GM12872 (cell line): ENCODE measurements at regions not wholly inside any gene's neighbourhood (a gene's known extent, or its start where the extent isn't known, plus 50 kb on each side); places are given as distances from the start of the nearest gene placed in this dataset.

Experiments used
- TF ChIP-seq, protein P1 (sequence below): IDR thresholded peaks from 3 replicates; pipeline ENCODE4 v1.5.1; 2011; ENCODE audit warnings: low read depth, mild to moderate bottlenecking, low read length, moderate library complexity; ENCODE audit not compliant: insufficient read depth

- TF ChIP-seq, protein P1, sequence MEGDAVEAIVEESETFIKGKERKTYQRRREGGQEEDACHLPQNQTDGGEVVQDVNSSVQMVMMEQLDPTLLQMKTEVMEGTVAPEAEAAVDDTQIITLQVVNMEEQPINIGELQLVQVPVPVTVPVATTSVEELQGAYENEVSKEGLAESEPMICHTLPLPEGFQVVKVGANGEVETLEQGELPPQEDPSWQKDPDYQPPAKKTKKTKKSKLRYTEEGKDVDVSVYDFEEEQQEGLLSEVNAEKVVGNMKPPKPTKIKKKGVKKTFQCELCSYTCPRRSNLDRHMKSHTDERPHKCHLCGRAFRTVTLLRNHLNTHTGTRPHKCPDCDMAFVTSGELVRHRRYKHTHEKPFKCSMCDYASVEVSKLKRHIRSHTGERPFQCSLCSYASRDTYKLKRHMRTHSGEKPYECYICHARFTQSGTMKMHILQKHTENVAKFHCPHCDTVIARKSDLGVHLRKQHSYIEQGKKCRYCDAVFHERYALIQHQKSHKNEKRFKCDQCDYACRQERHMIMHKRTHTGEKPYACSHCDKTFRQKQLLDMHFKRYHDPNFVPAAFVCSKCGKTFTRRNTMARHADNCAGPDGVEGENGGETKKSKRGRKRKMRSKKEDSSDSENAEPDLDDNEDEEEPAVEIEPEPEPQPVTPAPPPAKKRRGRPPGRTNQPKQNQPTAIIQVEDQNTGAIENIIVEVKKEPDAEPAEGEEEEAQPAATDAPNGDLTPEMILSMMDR = no peak
Measured at GRCh38 chr10:6721964-6722615, 142.0 kb upstream of the PRKCQ start.

GRCh38 chr10:6721480-6721879 lies 141.4 kb upstream of the PRKCQ start:
- TF ChIP-seq, protein P1 = no peak

DNA sequence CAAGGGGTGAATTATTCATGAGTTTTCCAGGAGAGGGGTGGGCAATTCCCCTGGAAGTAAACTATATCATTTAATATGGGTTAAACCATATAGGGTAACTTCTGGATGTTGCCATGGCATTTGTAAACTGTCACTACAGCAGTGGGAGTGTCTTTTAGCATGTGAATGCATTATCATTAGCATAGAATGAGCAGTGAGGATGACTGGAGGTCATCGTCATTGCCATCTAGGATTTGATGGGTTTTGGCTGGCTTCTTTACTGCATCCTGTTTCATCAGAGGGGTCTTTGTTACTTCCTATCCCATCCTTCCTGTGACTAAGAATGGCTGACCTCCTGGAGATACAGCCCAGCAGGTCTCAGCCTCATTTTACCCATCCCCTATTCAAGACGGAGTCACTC lies 139.5 kb upstream of the PRKCQ start:
- TF ChIP-seq, protein P1 = no peak

- TF ChIP-seq, protein P1 = no peak
Measured at GRCh38 chr10:6718550-6718949, 138.5 kb upstream of the PRKCQ start.

GRCh38 chr10:6716516-6716915 lies 136.4 kb upstream of the PRKCQ start:
- TF ChIP-seq, protein P1 = no peak

GRCh38 chr10:6713716-6714115 lies 133.6 kb upstream of the PRKCQ start:
- TF ChIP-seq, protein P1 = no peak

GRCh38 chr10:6713120-6713519 lies 133.0 kb upstream of the PRKCQ start:
- TF ChIP-seq, protein P1 = no peak
